Endodermal cell (in vitro differentiated cells): ENCODE measurements at regions not wholly inside any gene's neighbourhood (a gene's known extent, or its start where the extent isn't known, plus 50 kb on each side); places are given as distances from the start of the nearest gene placed in this dataset.

Experiments used
- DNase-seq: peaks from one replicate; pipeline ENCODE4 v3.0.0-alpha.2; 2017
- H3K27ac ChIP-seq: 2 replicates; pipeline ENCODE4 v1.5.1; 2013; ENCODE audit warnings: mild to moderate bottlenecking, low read depth, low read length, moderate library complexity
- H3K27me3 ChIP-seq: 2 replicates; pipeline ENCODE4 v1.6.1; 2013; ENCODE audit warnings: mild to moderate bottlenecking, low read length, moderate library complexity; ENCODE audit not compliant: insufficient read depth, control insufficient read depth, poor library complexity, severe bottlenecking
- H3K36me3 ChIP-seq: 2 replicates; pipeline ENCODE4 v1.7.0; 2013; ENCODE audit warnings: mild to moderate bottlenecking, low read length, moderate library complexity; ENCODE audit not compliant: control insufficient read depth, insufficient read depth
- H3K4me1 ChIP-seq: one replicate; pipeline ENCODE4 v1.7.0; 2013; ENCODE audit warnings: low read length; ENCODE audit not compliant: control insufficient read depth, insufficient read depth
- H3K4me3 ChIP-seq: 2 replicates; pipeline ENCODE4 v1.5.1; 2013; ENCODE audit warnings: mild to moderate bottlenecking, low read length, moderate library complexity
- H3K9ac ChIP-seq: 2 replicates; pipeline ENCODE4 v1.6.1; 2013; ENCODE audit warnings: mild to moderate bottlenecking, low read length, moderate library complexity; ENCODE audit not compliant: poor library complexity, severe bottlenecking; ENCODE audit errors: extremely low read depth
- H3K9me3 ChIP-seq: 2 replicates; pipeline ENCODE4 v1.6.1; 2013; ENCODE audit warnings: mild to moderate bottlenecking, low read length, moderate library complexity; ENCODE audit not compliant: control insufficient read depth
- H3K27ac Mint-ChIP-seq: 2 replicates; pipeline ENCODE4 v1.8.0; 2020; ENCODE audit warnings: mixed read lengths
- H3K27me3 Mint-ChIP-seq: 2 replicates; pipeline ENCODE4 v1.8.0; 2021; ENCODE audit warnings: mild to moderate bottlenecking, mixed read lengths; ENCODE audit not compliant: insufficient read depth
- H3K36me3 Mint-ChIP-seq: 2 replicates; pipeline ENCODE4 v1.8.0; 2020; ENCODE audit warnings: low read depth, mixed read lengths
- H3K4me1 Mint-ChIP-seq: 2 replicates; pipeline ENCODE4 v1.8.0; 2020; ENCODE audit warnings: mixed read lengths
- H3K4me3 Mint-ChIP-seq: 2 replicates; pipeline ENCODE4 v1.8.0; 2020; ENCODE audit warnings: mild to moderate bottlenecking, moderate library complexity, mixed read lengths
- H3K9me3 Mint-ChIP-seq: 2 replicates; pipeline ENCODE4 v1.8.0; 2020; ENCODE audit warnings: mild to moderate bottlenecking, mixed read lengths
- CTCF ChIP-seq: fragments of 200-600 bp; sonication (generic); conservative IDR thresholded peaks from 2 replicates; pipeline ENCODE4 v1.5.0; 2021; ENCODE audit warnings: antibody characterized with exemption, mild to moderate bottlenecking
- WGBS, 2 experiments: methylation state at CpG; one replicate each; pipeline versions ENCODE4 v1.1.5 to v1.1.7; 2013; ENCODE audit warnings: missing lambda C conversion rate in 2 of 2, mixed read lengths in 1 of 2; ENCODE audit not compliant: insufficient coverage in 1 of 2, insufficient read length in 1 of 2; 5-methylcytosine and 5-hydroxymethylcytosine counted together

DNA sequence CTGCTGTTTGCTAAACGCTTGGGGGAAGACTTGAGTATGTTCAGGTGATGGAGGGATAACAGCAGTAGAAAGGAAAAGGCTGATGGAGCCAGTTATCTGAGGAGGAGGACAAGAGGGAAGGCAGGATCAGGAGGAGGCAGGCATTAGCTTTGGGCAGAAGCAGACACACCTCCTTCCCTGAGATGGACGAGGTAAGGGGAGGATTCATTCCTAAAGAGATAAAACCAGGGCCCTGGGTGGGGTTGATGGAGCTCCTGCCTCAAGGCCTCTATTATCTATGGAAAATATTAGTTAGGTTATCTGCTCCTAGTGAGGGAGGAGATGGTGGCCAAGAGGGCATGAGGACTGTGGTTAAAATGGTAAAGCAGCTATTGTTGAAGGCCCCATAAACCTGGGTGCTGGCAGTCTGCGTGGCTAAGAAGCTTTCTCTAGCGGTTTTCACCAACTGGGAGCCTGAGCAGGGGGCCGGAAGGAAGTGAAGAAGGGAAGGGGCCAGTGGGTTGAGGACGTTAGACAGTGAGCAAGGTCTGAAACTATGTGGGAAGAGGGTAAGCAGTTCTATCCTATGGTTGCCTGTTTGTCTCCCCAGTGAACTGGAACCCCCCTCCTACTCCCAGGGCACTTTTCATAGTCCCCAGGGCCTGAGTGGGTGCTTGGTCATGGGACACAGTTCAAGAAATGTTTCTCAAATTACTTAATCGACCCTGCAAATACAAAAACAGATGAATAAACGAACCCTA lies 56.6 kb upstream of the HK2 start:
- H3K9ac ChIP-seq: no peak overlapping the region
- Mint-ChIP-seq H3K4me1 (peaks cover 33% of the 10 kb centered on the region), H3K27me3 (peaks cover 4% of the 10 kb centered on the region), H3K4me3 (no peak overlapping the region), H3K9me3 (peaks cover 2% of the 10 kb centered on the region), H3K36me3 (no peaks in the 10 kb centered on the region), H3K27ac (peak overlapping the region; percentile 39)
- DNase-seq: no peak
- H3K4me3 ChIP-seq: no peak overlapping the region
- no peaks in the 10 kb centered on the region for H3K36me3 ChIP-seq
- peaks cover 11% of the 10 kb centered on the region for H3K4me1 ChIP-seq
- 85% methylated on average over 3 to 8 of the region's 8 CpGs for WGBS, 2 experiments
- no peaks in the 10 kb centered on the region for H3K27me3 ChIP-seq
- peak overlapping the region; percentile 70 for H3K27ac ChIP-seq
- no peaks in the 10 kb centered on the region for H3K9me3 ChIP-seq
- no peak for TF ChIP-seq CTCF

- Mint-ChIP-seq H3K27ac (peak overlapping the region; percentile 72), H3K4me3 (peak overlapping the region; percentile 32), H3K27me3 (peaks cover 9% of the 10 kb centered on the region), H3K9me3 (peaks cover 2% of the 10 kb centered on the region), H3K4me1 (peaks cover 37% of the 10 kb centered on the region), H3K36me3 (no peaks in the 10 kb centered on the region)
- peak; percentile 89 for DNase-seq
- Histone ChIP-seq H3K9me3 (no peaks in the 10 kb centered on the region), H3K9ac (no peak overlapping the region), H3K4me1 (peaks cover 11% of the 10 kb centered on the region), H3K4me3 (no peak overlapping the region), H3K27me3 (no peaks in the 10 kb centered on the region), H3K27ac (peak overlapping the region; percentile 70), H3K36me3 (no peaks in the 10 kb centered on the region)
- peak; percentile 31 for TF ChIP-seq CTCF
- WGBS, 2 experiments: 66 to 69% methylated on average over 14 to 16 of the region's 16 CpGs
These were observed 55.3 kb upstream of the HK2 start for GRCh38 chr2:74778381-74779264.

DNA sequence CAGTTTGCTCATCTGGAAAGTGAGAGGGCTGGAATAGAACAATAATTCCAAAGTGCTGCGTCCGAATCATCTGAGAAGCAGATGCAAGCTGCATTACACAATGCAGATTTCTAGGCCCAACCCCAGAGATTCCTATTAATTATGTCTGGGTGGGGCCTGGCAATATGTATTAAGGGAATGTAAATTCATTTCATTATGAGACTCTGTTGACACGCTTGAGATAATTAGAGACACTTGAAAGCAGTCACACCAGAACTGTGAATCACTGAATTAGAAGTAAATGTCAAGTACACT lies 54.7 kb upstream of the HK2 start:
- no peak overlapping the region for H3K4me3 ChIP-seq
- H3K36me3 Mint-ChIP-seq: no peaks in the 10 kb centered on the region
- no peak for DNase-seq
- no peaks in the 10 kb centered on the region for H3K36me3 ChIP-seq
- H3K9ac ChIP-seq: no peak overlapping the region
- peaks cover 42% of the 10 kb centered on the region for H3K4me1 Mint-ChIP-seq
- H3K9me3 Mint-ChIP-seq: peaks cover 2% of the 10 kb centered on the region
- no peak overlapping the region for H3K27ac Mint-ChIP-seq
- H3K9me3 ChIP-seq: no peaks in the 10 kb centered on the region
- peaks cover 12% of the 10 kb centered on the region for H3K27me3 Mint-ChIP-seq
- H3K27me3 ChIP-seq: no peaks in the 10 kb centered on the region
- peaks cover 15% of the 10 kb centered on the region for H3K4me1 ChIP-seq
- no peak for TF ChIP-seq CTCF
- peak overlapping the region; percentile 70 for H3K27ac ChIP-seq
- 94 to 96% methylated on average over 3 of the region's 3 CpGs for WGBS, 2 experiments
- no peak overlapping the region for H3K4me3 Mint-ChIP-seq
